H1 (cell line): ENCODE measurements at regions not wholly inside any gene's neighbourhood (a gene's known extent, or its start where the extent isn't known, plus 50 kb on each side); places are given as distances from the start of the nearest gene placed in this dataset.

Experiments used
- CTCF ChIA-PET: fragments of 300-600 bp; sonication (Branson Sonifier 250); formaldehyde crosslinking; loops from one replicate; lab custom pipeline; 2021; ENCODE audit not compliant: partially characterized antibody; lab: Charles Lee
- POLR2A ChIA-PET: fragments of 300-600 bp; sonication (Branson Sonifier 250); formaldehyde crosslinking; loops from one replicate; lab custom pipeline; 2021; ENCODE audit warnings: inconsistent platforms; ENCODE audit not compliant: partially characterized antibody; lab: Charles Lee
- DNase-seq, 2 experiments: peaks; one replicate each; pipeline versions ENCODE4 v3.0.0 to v3.0.0-alpha.2; 2010 to 2022; ENCODE audit warnings: low spot score in 2 of 2, low read depth in 1 of 2, mixed read lengths in 1 of 2
- FAIRE-seq: peaks from 2 replicates; lab custom pipeline; 2011; peaks lifted over from hg19 to GRCh38; lab: Jason Lieb, UNC
- H2AFZ ChIP-seq: 2 replicates; pipeline ENCODE4 v1.8.1; 2012; ENCODE audit warnings: low read length, inconsistent platforms
- H2AK5ac ChIP-seq: 2 replicates; pipeline ENCODE4 v1.6.1; 2013; ENCODE audit warnings: low read depth, low read length
- H2BK120ac ChIP-seq: replicated peaks from 2 replicates; pipeline ENCODE3; 2013; ENCODE audit warnings: low read depth, low read length, inconsistent platforms
- H2BK12ac ChIP-seq: 2 replicates; pipeline ENCODE4 v1.6.1; 2013; ENCODE audit warnings: low read depth, low read length
- H2BK15ac ChIP-seq: 2 replicates; pipeline ENCODE4 v1.6.1; 2013; ENCODE audit warnings: low read length
- H2BK20ac ChIP-seq: 2 replicates; pipeline ENCODE4 v1.6.1; 2013; ENCODE audit warnings: low read length
- H2BK5ac ChIP-seq: 2 replicates; pipeline ENCODE4 v1.6.1; 2013; ENCODE audit warnings: low read depth, low read length
- H3K14ac ChIP-seq: 2 replicates; pipeline ENCODE4 v1.6.1; 2013; ENCODE audit warnings: inconsistent platforms; ENCODE audit not compliant: insufficient read length
- H3K18ac ChIP-seq: 2 replicates; pipeline ENCODE4 v1.6.1; 2013; ENCODE audit warnings: low read length; ENCODE audit errors: extremely low read depth
- H3K23ac ChIP-seq: 2 replicates; pipeline ENCODE4 v1.6.1; 2013; ENCODE audit warnings: inconsistent platforms; ENCODE audit not compliant: insufficient read length
- H3K23me2 ChIP-seq: 2 replicates; pipeline ENCODE4 v1.6.1; 2013; ENCODE audit warnings: low read depth, low read length
- H3K27ac ChIP-seq: 2 replicates; pipeline ENCODE4 v1.6.1; 2011; ENCODE audit warnings: low read depth, low read length, inconsistent platforms
- H3K27me3 ChIP-seq, 4 experiments: replicated peaks in 1 of 4; 1 replicate in 1 of 4; 2 replicates in 3 of 4; pipeline versions ENCODE4 v1.6.1 to v1.8.1; 2011 to 2013; ENCODE audit warnings: low read length in 3 of 4, mild to moderate bottlenecking in 3 of 4, inconsistent platforms in 2 of 4, mixed read lengths in 2 of 4, moderate library complexity in 1 of 4; ENCODE audit not compliant: control insufficient read depth in 3 of 4, insufficient read depth in 3 of 4; ENCODE audit errors: extremely low read depth in 1 of 4
- H3K36me3 ChIP-seq, 4 experiments: 2 replicates each; pipeline versions ENCODE4 v1.6.1 to v1.8.1; 2011 to 2013; ENCODE audit warnings: mild to moderate bottlenecking in 4 of 4, low read length in 3 of 4, moderate library complexity in 2 of 4, control low read depth in 1 of 4, inconsistent platforms in 1 of 4; ENCODE audit not compliant: insufficient read depth in 4 of 4, control insufficient read depth in 2 of 4
- H3K4ac ChIP-seq: replicated peaks from 2 replicates; pipeline ENCODE3; 2013; ENCODE audit warnings: low read length, low read depth, mixed read lengths, inconsistent platforms; ENCODE audit not compliant: insufficient read length
- H3K4me1 ChIP-seq, 4 experiments: replicated peaks in 1 of 4; 1 replicate in 1 of 4; 2 replicates in 3 of 4; pipeline versions ENCODE4 v1.6.1 to v1.8.1; 2011 to 2013; ENCODE audit warnings: low read length in 3 of 4, inconsistent platforms in 2 of 4, mixed read lengths in 1 of 4; ENCODE audit not compliant: insufficient read depth in 4 of 4, control insufficient read depth in 3 of 4
- H3K4me2 ChIP-seq, 2 experiments: 2 replicates each; pipeline versions ENCODE4 v1.6.1 to v1.8.1; 2011 to 2013; ENCODE audit warnings: low read depth in 2 of 2, low read length in 2 of 2, control low read depth in 1 of 2, inconsistent platforms in 1 of 2, mild to moderate bottlenecking in 1 of 2; ENCODE audit not compliant: insufficient read depth in 1 of 2
- H3K4me3 ChIP-seq, 4 experiments: fragments of 200-600, 300-600 bp in 1 of 4; sonication (generic), shearing (Covaris generic), sonication (Bioruptor Twin) in 1 of 4; 2 replicates each; pipeline versions ENCODE4 v1.5.1 to v1.8.1; 2011 to 2016; ENCODE audit warnings: low read length in 4 of 4, low read depth in 3 of 4, control low read depth in 2 of 4, inconsistent platforms in 2 of 4, mild to moderate bottlenecking in 2 of 4, mixed read lengths in 1 of 4, moderate library complexity in 1 of 4; ENCODE audit not compliant: insufficient read depth in 2 of 4; ENCODE audit errors: extremely low read depth in 1 of 4
- H3K56ac ChIP-seq: replicated peaks from 2 replicates; pipeline ENCODE3; 2013; ENCODE audit warnings: low read depth, mild to moderate bottlenecking, mixed read lengths, low read length, inconsistent platforms; ENCODE audit not compliant: insufficient read length
- H3K79me1 ChIP-seq: 2 replicates; pipeline ENCODE4 v1.6.1; 2013; ENCODE audit warnings: low read depth, low read length, control low read depth
- H3K79me2 ChIP-seq, 2 experiments: 2 replicates each; pipeline versions ENCODE4 v1.6.1 to v1.8.1; 2012 to 2013; ENCODE audit warnings: low read length in 2 of 2, mild to moderate bottlenecking in 2 of 2, inconsistent platforms in 1 of 2; ENCODE audit not compliant: insufficient read depth in 2 of 2, control insufficient read depth in 1 of 2
- H3K9ac ChIP-seq, 4 experiments: replicated peaks in 1 of 4; 1 replicate in 1 of 4; 2 replicates in 3 of 4; pipeline versions ENCODE4 v1.6.1 to v1.8.1; 2011 to 2013; ENCODE audit warnings: low read depth in 3 of 4, low read length in 3 of 4, control low read depth in 2 of 4, mild to moderate bottlenecking in 2 of 4, moderate library complexity in 2 of 4, inconsistent platforms in 1 of 4; ENCODE audit errors: extremely low read depth in 1 of 4
- H3K9me3 ChIP-seq, 2 experiments: 2 replicates each; pipeline versions ENCODE4 v1.6.1 to v1.8.1; 2012 to 2013; ENCODE audit warnings: mild to moderate bottlenecking in 2 of 2, moderate library complexity in 2 of 2, control low read depth in 1 of 2, inconsistent platforms in 1 of 2, low read depth in 1 of 2, low read length in 1 of 2, mixed read lengths in 1 of 2; ENCODE audit not compliant: insufficient read depth in 2 of 2
- H4K20me1 ChIP-seq, 2 experiments: replicated peaks in 1 of 2; 2 replicates each; pipeline versions ENCODE3 to v1.8.1; 2011 to 2013; ENCODE audit warnings: inconsistent platforms in 2 of 2, low read length in 2 of 2, mild to moderate bottlenecking in 1 of 2; ENCODE audit not compliant: insufficient read depth in 2 of 2, control insufficient read depth in 1 of 2
- H4K5ac ChIP-seq: 2 replicates; pipeline ENCODE4 v1.6.1; 2013; ENCODE audit warnings: low read length, low read depth, mixed read lengths, inconsistent platforms; ENCODE audit not compliant: insufficient read length
- H4K8ac ChIP-seq: 2 replicates; pipeline ENCODE4 v1.8.0; 2013; ENCODE audit warnings: mild to moderate bottlenecking, moderate library complexity, low read length, inconsistent platforms; ENCODE audit not compliant: insufficient read depth; ENCODE audit errors: extremely low read depth
- H4K91ac ChIP-seq: replicated peaks from 2 replicates; pipeline ENCODE3; 2013; ENCODE audit warnings: low read length, mixed read lengths, inconsistent platforms; ENCODE audit not compliant: insufficient read length
- EZH2 ChIP-seq: fragments of 200-600 bp; sonication (generic); IDR thresholded peaks from 2 replicates; pipeline ENCODE4 v1.7.1; 2012; ENCODE audit warnings: low read depth, mild to moderate bottlenecking, moderate library complexity, low read length, inconsistent platforms; ENCODE audit not compliant: severe bottlenecking
- KDM5A ChIP-seq: fragments of 200-600 bp; IDR thresholded peaks from 2 replicates; pipeline ENCODE4 v1.7.1; 2012; ENCODE audit warnings: mild to moderate bottlenecking, low read length, inconsistent platforms, mixed read lengths
- TAF7 ChIP-seq: optimal IDR thresholded peaks from 2 replicates; pipeline ENCODE3; 2011; ENCODE audit warnings: low read depth, mild to moderate bottlenecking, inconsistent platforms, low read length, moderate library complexity, borderline replicate concordance
- TBP ChIP-seq: IDR thresholded peaks from 2 replicates; pipeline ENCODE4 v1.6.1; 2011; ENCODE audit warnings: low read depth, low read length, improper control_type of control experiment
- WGBS, 2 experiments: shearing (Covaris generic) in 1 of 2; methylation state at CpG; one replicate each; pipeline versions ENCODE4 v1.1.6 to v1.1.7; 2013 to 2015; ENCODE audit warnings: low lambda C conversion rate in 2 of 2, mixed read lengths in 2 of 2, inconsistent platforms in 1 of 2, low coverage in 1 of 2, missing lambda C conversion rate in 1 of 2; ENCODE audit not compliant: insufficient replicate concordance in 2 of 2, insufficient coverage in 1 of 2, insufficient read length in 1 of 2; ENCODE audit errors: extremely low coverage in 1 of 2, missing lambda C conversion rate in 1 of 2; 5-methylcytosine and 5-hydroxymethylcytosine counted together

DNA sequence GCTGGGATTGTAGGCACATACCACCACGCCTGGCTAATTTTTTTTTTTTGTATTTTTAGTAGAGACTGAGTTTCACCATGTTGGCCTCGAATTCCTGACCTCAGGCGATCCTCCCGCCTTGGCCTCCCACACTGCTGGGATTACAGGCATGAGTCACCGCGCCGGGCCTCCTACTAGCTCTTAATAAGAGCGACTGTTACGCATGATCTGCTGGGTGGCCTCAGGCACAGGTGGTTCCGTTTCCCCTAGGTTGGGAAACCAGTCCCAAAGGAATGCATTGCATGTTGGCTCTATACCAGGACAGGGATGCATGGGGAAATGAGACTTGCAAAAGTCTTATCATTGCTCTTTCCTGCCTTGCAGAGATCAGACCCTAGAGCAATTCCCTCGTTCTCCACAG, 184.7 kb upstream of the PPP1R26 start:
- Histone ChIP-seq H4K8ac (no peak overlapping the region), H2AFZ (no peak overlapping the region), H3K14ac (no peak overlapping the region), H4K91ac (no peak overlapping the region), H4K5ac (no peak overlapping the region), H3K9me3 (no peaks in the 10 kb centered on the region), H3K27ac (no peak overlapping the region), H3K36me3 (no peaks in the 10 kb centered on the region), H3K4me3 (no peak overlapping the region), H3K27me3 (no peaks in the 10 kb centered on the region), H4K20me1 (no peaks in the 10 kb centered on the region), H2AK5ac (0 out of 2 replicates have a peak overlapping the region, but pooled peaks have one; percentile 40), H2BK12ac (peak overlapping the region; percentile 68; the same call in 1 of the 2 replicates), H3K79me1 (no peaks in the 10 kb centered on the region), H3K9ac (no peak overlapping the region), H3K4me1 (peaks cover 1 to 15% (median 8%) of the 10 kb centered on the region in 4 experiments; a peak in 5 of 7 replicates), H2BK20ac (peak overlapping the region; percentile 75; the same call in 1 of the 2 replicates), H3K79me2 (no peaks in the 10 kb centered on the region), H3K4me2 (no peak overlapping the region), H3K23ac (no peak overlapping the region), H2BK15ac (no peak overlapping the region), H3K4ac (peak overlapping the region; percentile 73), H3K23me2 (no peaks in the 10 kb centered on the region), H2BK5ac (peak overlapping the region; percentile 81; the same call in 1 of the 2 replicates), H3K56ac (no peak overlapping the region), H3K18ac (0 out of 2 replicates have a peak overlapping the region, but pooled peaks have one; percentile 75), H2BK120ac (peak overlapping the region; percentile 95)
- POLR2A ChIA-PET, result interaction anchor here (1.0 kb wide), 1 partner anchor 45 kb away, joined by 4 read pairs; no protein-coding TSS in a partner anchor
- DNase-seq, result no peak
- WGBS, 2 experiments, result 95% methylated on average over 11 of the region's 11 CpGs; no CpG with 5 or more reads in 1 of the 2 experiments
- no peak for FAIRE-seq
- CTCF ChIA-PET, result interaction anchor here (1.1 to 2.5 kb wide), 7 partner anchors 10 to 117 kb away, joined by 3 to 8 read pairs (median 4); no protein-coding TSS in a partner anchor
- TF ChIP-seq EZH2, result no peak
- TF ChIP-seq TAF7, result no peak
- TF ChIP-seq KDM5A, result no peak
- TF ChIP-seq TBP, result no peak
